ENCODE measurements at regions not wholly inside any gene's neighbourhood (a gene's known extent, or its start where the extent isn't known, plus 50 kb on each side); places are given as distances from the start of the nearest gene placed in this dataset.

DNA sequence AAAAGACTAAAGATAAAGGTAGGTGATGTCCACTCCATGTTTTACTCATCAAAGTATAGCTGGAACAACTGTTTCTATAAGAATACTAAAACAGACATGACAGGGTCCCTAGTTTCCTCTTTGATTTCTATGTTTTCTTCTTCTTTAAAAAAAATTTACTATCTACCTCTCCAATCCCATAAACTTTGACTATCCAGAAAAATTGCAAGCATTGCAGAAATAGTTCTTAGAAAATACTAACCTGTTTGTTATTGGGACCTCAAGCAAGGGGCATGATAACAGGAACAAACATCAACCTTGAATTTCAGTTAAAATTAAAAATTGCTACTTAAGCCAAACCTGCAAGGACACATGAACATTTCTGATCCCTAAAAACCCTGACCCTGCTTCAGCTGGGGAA is 1226.5 kb downstream of the C4orf33 start:
- DNase-seq (ENCODE audit: low read depth): no peak

DNA sequence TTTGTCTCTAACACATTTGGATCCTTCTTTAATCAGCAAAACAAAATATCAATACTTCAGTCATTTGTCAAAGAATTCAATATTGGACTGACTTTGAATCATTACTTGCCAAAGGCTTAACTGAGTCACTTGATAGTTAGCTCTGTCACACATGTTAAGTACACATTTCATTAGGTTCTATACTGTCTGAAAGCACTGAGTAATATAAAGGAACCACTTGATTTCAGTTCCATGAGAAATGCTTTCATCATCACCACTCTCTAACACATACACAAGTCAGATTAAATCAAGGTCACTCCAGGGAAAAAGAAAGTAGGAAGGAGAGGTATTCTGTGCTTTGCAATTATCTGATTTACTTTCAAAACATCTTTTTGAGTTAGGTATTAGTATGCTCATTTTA is 1233.1 kb downstream of the C4orf33 start:
- DNase-seq (ENCODE audit: low read depth): peak; percentile 1

- no peak for DNase-seq (ENCODE audit: low read depth)
Observed at GRCh38 chr4:130333241-130333759, 1237.3 kb downstream of the C4orf33 start.

GRCh38 chr4:130335417-130336194 is 1239.7 kb downstream of the C4orf33 start:
- no peak for DNase-seq (ENCODE audit: low read depth)

GRCh38 chr4:130336585-130337217 is 1240.7 kb downstream of the C4orf33 start:
- DNase-seq (ENCODE audit: low read depth): peak; percentile 54

DNA sequence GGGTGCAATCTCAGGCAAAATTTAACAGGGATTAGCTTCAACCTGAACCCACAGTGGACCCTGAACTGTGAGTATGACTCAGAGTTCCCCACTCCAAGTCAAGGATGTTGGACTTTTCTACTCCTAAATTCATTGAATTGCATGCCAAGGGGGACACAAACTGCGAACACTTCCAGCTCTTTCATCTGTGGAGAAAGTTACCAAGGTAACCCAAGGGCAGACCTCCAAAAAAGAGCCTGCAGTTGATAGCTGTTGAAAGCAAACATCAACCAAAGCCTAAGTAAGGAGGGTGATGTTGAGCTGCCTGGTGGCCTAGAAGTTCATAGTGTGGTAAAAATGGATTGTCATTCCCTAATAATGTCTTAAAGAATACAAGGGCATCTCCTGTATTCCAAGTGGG is 1242.9 kb downstream of the C4orf33 start:
- peak; percentile 8 for DNase-seq (ENCODE audit: low read depth)

DNA sequence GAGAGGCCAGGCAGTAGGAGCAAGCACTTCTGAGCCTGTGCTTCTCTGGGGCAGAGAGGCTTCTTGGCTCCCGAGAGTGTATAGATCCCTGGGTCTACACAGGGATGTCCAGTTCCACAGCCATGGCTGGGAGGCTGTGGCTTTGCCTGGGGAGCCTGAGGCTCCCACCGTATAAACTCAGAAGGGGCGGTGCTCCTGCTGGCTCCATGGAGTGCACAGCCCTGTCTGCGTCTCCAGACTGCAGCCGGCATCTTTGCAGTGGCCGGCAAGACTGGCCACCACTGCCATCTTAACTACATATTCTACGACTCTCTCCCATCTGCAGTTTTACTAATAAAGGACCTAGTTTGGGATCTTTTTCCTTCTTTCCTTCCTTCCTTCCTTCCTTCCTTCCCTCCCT is 1253.8 kb downstream of the C4orf33 start:
- DNase-seq (ENCODE audit: low read depth): no peak

- no peak for DNase-seq (ENCODE audit: low read depth)
Observed at GRCh38 chr4:130356873-130357272, 1260.9 kb downstream of the C4orf33 start.

- peak; percentile 13 for DNase-seq (ENCODE audit: low read depth)
Observed at GRCh38 chr4:130359542-130359941, 1263.6 kb downstream of the C4orf33 start.

DNA sequence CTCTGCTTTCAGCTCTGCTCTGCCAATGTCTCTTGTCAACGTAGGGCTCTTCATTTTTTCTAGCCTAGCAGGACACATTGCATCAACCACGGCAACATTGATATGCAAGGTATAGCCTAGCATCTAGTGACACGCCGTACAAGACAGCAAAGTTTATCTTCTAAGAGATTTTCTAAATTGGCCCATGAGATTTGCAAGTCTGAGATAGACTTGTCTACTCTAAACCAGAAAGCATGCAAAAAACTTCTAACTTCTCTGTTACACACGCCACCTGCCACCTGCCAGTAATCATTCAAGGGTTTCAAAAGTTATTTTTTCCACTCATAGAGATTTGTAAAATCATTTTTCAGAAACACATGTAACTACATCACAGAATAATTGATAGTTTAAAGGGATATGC is 1265.7 kb downstream of the C4orf33 start:
- DNase-seq (ENCODE audit: low read depth): no peak

GRCh38 chr4:130368668-130369067 is 1272.7 kb downstream of the C4orf33 start:
- no peak for DNase-seq (ENCODE audit: low read depth)

DNA sequence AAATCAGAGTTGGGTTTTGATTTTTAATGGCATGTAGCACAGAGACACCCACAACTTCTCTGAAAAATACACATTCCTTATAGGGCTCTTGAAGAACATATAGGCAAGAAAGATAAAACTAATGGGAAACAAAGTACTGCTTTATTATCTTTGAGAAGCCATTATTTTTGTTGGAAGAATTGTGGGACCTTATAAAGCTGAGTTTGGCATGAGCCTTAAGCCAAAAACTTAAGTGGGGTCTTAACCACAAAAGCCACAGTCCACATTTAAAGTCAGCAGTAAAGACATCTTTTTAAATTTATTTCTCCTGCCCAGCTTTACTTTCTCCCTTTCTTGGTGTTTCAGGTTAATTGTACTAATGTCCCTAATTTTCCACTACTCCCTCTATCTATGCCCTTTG is 1297.3 kb downstream of the C4orf33 start:
- no peak for DNase-seq (ENCODE audit: low read depth)

DNA sequence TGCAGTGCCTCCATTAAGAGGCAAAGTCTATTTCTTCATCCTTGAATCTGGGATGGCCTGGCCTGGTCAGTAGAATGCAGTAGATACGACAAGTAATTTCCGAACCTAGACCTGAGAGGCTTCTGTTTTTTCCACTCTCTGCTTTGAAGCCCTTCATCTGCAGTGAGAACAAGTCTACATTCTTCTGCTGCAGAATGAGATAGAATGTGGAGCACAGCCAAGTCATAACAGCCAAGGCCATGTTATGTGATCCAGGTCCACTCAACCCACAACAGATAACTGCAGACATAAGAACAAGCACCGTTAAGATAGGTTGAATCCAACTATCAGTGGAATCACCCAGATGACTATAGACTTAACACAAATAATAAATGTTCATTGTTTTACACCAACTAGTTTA is 1297.7 kb downstream of the C4orf33 start:
- no peak for DNase-seq (ENCODE audit: low read depth)

GRCh38 chr4:130395871-130396270 is 1299.9 kb downstream of the C4orf33 start:
- DNase-seq (ENCODE audit: low read depth): peak; percentile 17

DNA sequence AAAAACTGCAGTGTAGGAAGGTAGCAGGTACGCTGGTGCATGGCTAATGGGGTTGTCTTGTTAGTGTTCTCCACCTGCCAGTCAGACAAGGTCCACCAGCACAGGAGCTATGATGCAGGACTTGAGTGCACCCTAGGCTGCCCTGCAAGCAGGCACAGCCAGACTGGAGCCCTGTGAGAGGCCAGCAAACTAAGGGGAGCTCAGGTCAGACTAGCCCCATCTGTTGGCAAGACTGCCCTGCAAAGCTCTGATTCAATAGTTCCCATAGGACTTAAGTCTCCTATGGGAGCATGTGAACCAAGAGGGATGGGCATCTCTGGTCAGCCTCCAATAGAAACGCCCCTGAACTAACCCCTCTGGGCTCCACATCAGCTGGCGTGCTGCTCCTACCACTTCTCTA is 1307.3 kb downstream of the C4orf33 start:
- DNase-seq (ENCODE audit: low read depth): no peak

- no peak for DNase-seq (ENCODE audit: low read depth)
Observed at GRCh38 chr4:130416228-130416627, 1320.3 kb downstream of the C4orf33 start.

- no peak for DNase-seq (ENCODE audit: low read depth)
Observed at GRCh38 chr4:130419211-130419975, 1323.4 kb downstream of the C4orf33 start.

DNA sequence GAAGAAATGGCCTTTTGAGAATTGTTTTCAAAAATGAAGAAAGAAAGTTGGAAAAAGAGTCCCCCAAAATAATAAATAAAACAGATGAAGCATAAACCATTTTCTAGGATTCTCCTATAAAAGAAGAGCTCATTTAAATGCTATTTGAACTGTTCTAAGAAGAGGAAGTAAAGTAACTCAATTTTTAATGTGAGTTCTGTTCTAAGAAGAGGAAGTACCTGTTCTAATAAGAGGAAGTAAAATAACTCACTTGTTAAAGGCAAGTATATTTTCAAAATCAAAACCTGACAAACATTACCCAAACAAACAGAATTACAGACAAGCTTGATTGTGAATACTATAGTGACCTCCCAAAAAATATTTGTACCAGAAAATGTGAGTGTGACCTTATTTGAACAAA is 1326.3 kb downstream of the C4orf33 start:
- no peak for DNase-seq (ENCODE audit: low read depth)

- no peak for DNase-seq (ENCODE audit: low read depth)
Observed at GRCh38 chr4:130424211-130424610, 1328.3 kb downstream of the C4orf33 start.

DNA sequence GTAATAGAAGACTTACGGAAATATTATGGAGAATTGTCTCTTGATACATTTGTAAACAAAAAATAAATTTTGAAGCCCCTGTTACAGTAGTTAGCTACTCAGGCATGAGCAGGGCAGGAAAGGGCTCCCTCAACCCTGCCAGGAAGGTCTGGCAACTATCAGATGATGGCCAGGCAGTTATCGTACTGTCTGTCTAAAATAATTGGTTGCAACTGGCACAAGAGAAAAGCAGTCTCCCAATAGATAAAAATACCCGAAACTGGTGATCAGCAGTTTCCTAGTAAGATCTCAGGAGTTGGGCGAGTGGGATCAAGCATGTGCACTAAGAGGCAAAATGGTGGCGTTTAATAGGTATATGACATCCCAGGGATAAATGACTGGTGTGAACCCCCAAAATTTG is 1336.3 kb downstream of the C4orf33 start:
- no peak for DNase-seq (ENCODE audit: low read depth)

GRCh38 chr4:130449741-130450140 is 1353.8 kb downstream of the C4orf33 start:
- DNase-seq (ENCODE audit: low read depth): no peak

DNA sequence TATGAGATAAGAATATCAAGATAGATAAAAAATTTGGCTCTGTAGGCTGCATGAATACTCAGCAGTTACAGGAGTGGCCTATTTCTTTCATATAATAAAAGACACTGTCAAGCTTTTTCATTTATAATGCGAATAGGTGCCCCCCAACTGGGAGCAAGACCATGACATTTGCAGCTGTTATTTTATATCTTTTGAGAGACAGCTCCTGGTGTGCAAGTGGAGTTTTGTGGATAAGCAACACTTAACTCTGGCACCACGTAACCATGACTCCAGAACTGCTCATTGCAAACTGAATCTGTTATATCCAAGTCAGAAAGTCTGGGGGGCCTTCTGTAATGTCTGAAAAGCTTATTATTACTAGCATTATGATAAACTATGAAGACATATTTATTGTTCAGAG is 1372.4 kb downstream of the C4orf33 start:
- DNase-seq (ENCODE audit: low read depth): no peak

DNA sequence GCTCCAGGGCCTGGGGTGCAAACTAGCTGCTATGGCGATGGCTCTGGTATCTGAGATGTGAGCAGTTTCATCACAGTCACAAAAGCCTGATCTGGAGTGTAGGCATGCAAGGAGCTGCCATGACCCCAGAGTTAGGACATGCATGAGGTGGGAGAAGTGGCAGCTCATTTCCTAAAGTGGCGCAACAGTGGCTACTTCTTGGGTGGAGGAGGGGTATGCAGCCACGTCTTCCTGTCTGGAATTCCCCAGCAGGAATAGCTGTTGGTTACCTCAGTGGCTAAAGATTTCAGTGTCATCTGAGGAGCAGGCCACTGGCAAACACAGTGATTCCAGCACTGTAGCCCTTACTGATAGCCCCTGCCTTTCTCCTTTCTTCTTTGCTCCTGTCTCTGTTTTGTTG is 1382.5 kb downstream of the C4orf33 start:
- peak; percentile 82 for DNase-seq (ENCODE audit: low read depth)

Data from renal cortical epithelial cell (primary cell).